ENCODE measurements at regions not wholly inside any gene's neighbourhood (a gene's known extent, or its start where the extent isn't known, plus 50 kb on each side); places are given as distances from the start of the nearest gene placed in this dataset.

- TF ChIP-seq POLR2A (IDR thresholded peaks at IDR 0.05) (no peak), CTCF (IDR thresholded peaks at IDR 0.05) (no peak), POLR2AphosphoS5 (IDR thresholded peaks at IDR 0.05) (no peak)
- H3K4me3 ChIP-seq = no peak overlapping the region
- 76% methylated on average over 4 of the region's 4 CpGs for WGBS
- no peak overlapping the region for H3K27ac ChIP-seq
- no peaks in the 10 kb centered on the region for H3K27me3 ChIP-seq (replicated peaks; ENCODE audit: insufficient read depth)
- intact Hi-C loops (cut with DNase I) = no loop called here
- no peaks in the 10 kb centered on the region for H3K36me3 ChIP-seq
- no peaks in the 10 kb centered on the region for H3K9me3 ChIP-seq
- no peak for DNase-seq (ENCODE audit: low spot score)
- no peaks in the 10 kb centered on the region for H3K4me1 ChIP-seq (replicated peaks)
Observed at GRCh38 chr14:96989306-96989705, 192.1 kb downstream of the VRK1 start.

- TF ChIP-seq POLR2A (IDR thresholded peaks at IDR 0.05) = no peak
- no peak for TF ChIP-seq CTCF (IDR thresholded peaks at IDR 0.05)
- no peak for TF ChIP-seq POLR2AphosphoS5 (IDR thresholded peaks at IDR 0.05)
- Histone ChIP-seq H3K4me1 (replicated peaks) (no peaks in the 10 kb centered on the region), H3K4me3 (no peak overlapping the region), H3K27me3 (replicated peaks; ENCODE audit: insufficient read depth) (no peaks in the 10 kb centered on the region), H3K9me3 (no peaks in the 10 kb centered on the region), H3K36me3 (no peaks in the 10 kb centered on the region), H3K27ac (no peak overlapping the region)
- intact Hi-C loops (cut with DNase I) = no loop called here
- 80% methylated on average over 2 of the region's 2 CpGs for WGBS
- DNase-seq (ENCODE audit: low spot score) = no peak
Observed at GRCh38 chr14:96991226-96991625, 194.0 kb downstream of the VRK1 start.

GRCh38 chr14:96994999-96995398, 197.8 kb downstream of the VRK1 start:
- TF ChIP-seq CTCF (IDR thresholded peaks at IDR 0.05) (no peak), POLR2AphosphoS5 (IDR thresholded peaks at IDR 0.05) (no peak), POLR2A (IDR thresholded peaks at IDR 0.05) (no peak)
- H3K9me3 ChIP-seq = no peaks in the 10 kb centered on the region
- DNase-seq (ENCODE audit: low spot score) = no peak
- 85% methylated on average over 6 of the region's 6 CpGs for WGBS
- H3K27me3 ChIP-seq (replicated peaks; ENCODE audit: insufficient read depth) = no peaks in the 10 kb centered on the region
- intact Hi-C loops (cut with DNase I) = no loop called here
- H3K4me3 ChIP-seq = no peak overlapping the region
- H3K4me1 ChIP-seq (replicated peaks) = no peaks in the 10 kb centered on the region
- no peak overlapping the region for H3K27ac ChIP-seq
- no peaks in the 10 kb centered on the region for H3K36me3 ChIP-seq

GRCh38 chr14:96997269-96997668, 200.1 kb downstream of the VRK1 start:
- intact Hi-C loops (cut with DNase I) = no loop called here
- 84% methylated on average over 6 of the region's 6 CpGs for WGBS

More at GRCh38 chr14:96997269-96997668, 200.1 kb downstream of the VRK1 start:
- H3K36me3 ChIP-seq = no peaks in the 10 kb centered on the region
- TF ChIP-seq CTCF (IDR thresholded peaks at IDR 0.05) = no peak
- TF ChIP-seq POLR2AphosphoS5 (IDR thresholded peaks at IDR 0.05) = no peak
- no peak for TF ChIP-seq POLR2A (IDR thresholded peaks at IDR 0.05)
- no peak overlapping the region for H3K27ac ChIP-seq
- H3K4me1 ChIP-seq (replicated peaks) = no peaks in the 10 kb centered on the region
- H3K9me3 ChIP-seq = no peaks in the 10 kb centered on the region
- DNase-seq (ENCODE audit: low spot score) = no peak
- H3K27me3 ChIP-seq (replicated peaks; ENCODE audit: insufficient read depth) = no peaks in the 10 kb centered on the region
- H3K4me3 ChIP-seq = no peak overlapping the region

Measured in prostate gland (tissue), 2 donors.